ENCODE measurements at regions not wholly inside any gene's neighbourhood (a gene's known extent, or its start where the extent isn't known, plus 50 kb on each side); places are given as distances from the start of the nearest gene placed in this dataset.

- H3K4me1 ChIP-seq: no peaks in the 10 kb centered on the region
- DNase-seq: no peak
- H3K36me3 ChIP-seq: no peaks in the 10 kb centered on the region
- 70 to 72% methylated on average over 2 of the region's 2 CpGs for WGBS, 2 donors
- no peak overlapping the region for H3K27ac ChIP-seq
- H3K27me3 ChIP-seq: no peaks in the 10 kb centered on the region
- no peak overlapping the region for H3K4me3 ChIP-seq
- no peaks in the 10 kb centered on the region for H3K9me3 ChIP-seq
- no peak for TF ChIP-seq POLR2A (IDR thresholded peaks at IDR 0.05)
- TF ChIP-seq, protein P1, sequence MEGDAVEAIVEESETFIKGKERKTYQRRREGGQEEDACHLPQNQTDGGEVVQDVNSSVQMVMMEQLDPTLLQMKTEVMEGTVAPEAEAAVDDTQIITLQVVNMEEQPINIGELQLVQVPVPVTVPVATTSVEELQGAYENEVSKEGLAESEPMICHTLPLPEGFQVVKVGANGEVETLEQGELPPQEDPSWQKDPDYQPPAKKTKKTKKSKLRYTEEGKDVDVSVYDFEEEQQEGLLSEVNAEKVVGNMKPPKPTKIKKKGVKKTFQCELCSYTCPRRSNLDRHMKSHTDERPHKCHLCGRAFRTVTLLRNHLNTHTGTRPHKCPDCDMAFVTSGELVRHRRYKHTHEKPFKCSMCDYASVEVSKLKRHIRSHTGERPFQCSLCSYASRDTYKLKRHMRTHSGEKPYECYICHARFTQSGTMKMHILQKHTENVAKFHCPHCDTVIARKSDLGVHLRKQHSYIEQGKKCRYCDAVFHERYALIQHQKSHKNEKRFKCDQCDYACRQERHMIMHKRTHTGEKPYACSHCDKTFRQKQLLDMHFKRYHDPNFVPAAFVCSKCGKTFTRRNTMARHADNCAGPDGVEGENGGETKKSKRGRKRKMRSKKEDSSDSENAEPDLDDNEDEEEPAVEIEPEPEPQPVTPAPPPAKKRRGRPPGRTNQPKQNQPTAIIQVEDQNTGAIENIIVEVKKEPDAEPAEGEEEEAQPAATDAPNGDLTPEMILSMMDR (IDR thresholded peaks at IDR 0.05): no peak
- intact Hi-C loops (cut with DNase I): no loop called here
These were observed 159.3 kb downstream of the MREG start for GRCh38 chr2:215854008-215854407.

GRCh38 chr2:215851696-215852095, 161.7 kb downstream of the MREG start:
- no peak for DNase-seq
- Histone ChIP-seq H3K27ac (no peak overlapping the region), H3K9me3 (no peaks in the 10 kb centered on the region), H3K27me3 (no peaks in the 10 kb centered on the region), H3K4me3 (no peak overlapping the region), H3K36me3 (no peaks in the 10 kb centered on the region), H3K4me1 (no peaks in the 10 kb centered on the region)
- intact Hi-C loops (cut with DNase I): no loop called here
- no peak for TF ChIP-seq POLR2A (IDR thresholded peaks at IDR 0.05)
- TF ChIP-seq, protein P1 (IDR thresholded peaks at IDR 0.05): no peak

- Histone ChIP-seq H3K9me3 (no peaks in the 10 kb centered on the region), H3K27me3 (no peaks in the 10 kb centered on the region), H3K36me3 (no peaks in the 10 kb centered on the region), H3K27ac (peak overlapping the region in 1 of 4 donors; percentile 3), H3K4me1 (no peaks in the 10 kb centered on the region), H3K4me3 (no peak overlapping the region)
- intact Hi-C loops (cut with DNase I): no loop called here
- WGBS, 2 donors: 36 to 43% methylated on average over 2 of the region's 2 CpGs
- no peak for DNase-seq
- no peak for TF ChIP-seq POLR2A (IDR thresholded peaks at IDR 0.05)
- TF ChIP-seq, protein P1 (IDR thresholded peaks at IDR 0.05): no peak
These were observed 162.3 kb downstream of the MREG start for GRCh38 chr2:215851082-215851481.

DNA sequence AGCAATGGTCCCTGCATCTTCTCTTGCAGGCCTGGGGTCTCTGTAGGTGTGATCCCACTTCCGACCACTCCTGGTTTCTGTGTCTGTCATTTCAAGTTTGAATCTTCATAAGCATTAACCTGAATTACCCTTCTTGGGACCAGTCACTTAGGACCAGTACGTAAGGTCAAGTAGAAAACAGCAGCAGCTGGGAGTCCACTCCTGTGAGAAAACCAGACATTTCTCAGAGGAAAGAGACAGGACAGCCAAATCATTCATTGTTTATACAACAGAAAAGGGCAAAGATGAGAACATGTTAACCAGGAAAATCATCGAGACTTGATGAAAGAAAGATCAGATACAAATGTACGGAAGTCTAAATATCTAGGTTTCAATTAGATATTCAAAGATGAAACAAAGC, 163.0 kb downstream of the MREG start:
- H3K4me1 ChIP-seq: no peaks in the 10 kb centered on the region
- peak overlapping the region in 1 of 4 donors; percentile 3 for H3K27ac ChIP-seq
- H3K36me3 ChIP-seq: no peaks in the 10 kb centered on the region
- TF ChIP-seq, protein P1 (IDR thresholded peaks at IDR 0.05): no peak
- TF ChIP-seq POLR2A (IDR thresholded peaks at IDR 0.05): no peak
- WGBS, 2 donors: 72 to 84% methylated on average over 4 of the region's 4 CpGs
- H3K9me3 ChIP-seq: no peaks in the 10 kb centered on the region
- H3K27me3 ChIP-seq: no peaks in the 10 kb centered on the region
- intact Hi-C loops (cut with DNase I): no loop called here
- H3K4me3 ChIP-seq: no peak overlapping the region
- DNase-seq: no peak

- intact Hi-C loops (cut with DNase I): no loop called here
These were observed 163.6 kb downstream of the MREG start for GRCh38 chr2:215849771-215850170.

More at GRCh38 chr2:215849771-215850170, 163.6 kb downstream of the MREG start:
- Histone ChIP-seq H3K36me3 (no peaks in the 10 kb centered on the region), H3K27ac (no peak overlapping the region), H3K27me3 (no peaks in the 10 kb centered on the region), H3K4me1 (no peaks in the 10 kb centered on the region), H3K9me3 (no peaks in the 10 kb centered on the region), H3K4me3 (no peak overlapping the region)
- DNase-seq: no peak
- 73 to 79% methylated on average over 6 of the region's 6 CpGs for WGBS, 2 donors
- TF ChIP-seq POLR2A (IDR thresholded peaks at IDR 0.05): no peak
- TF ChIP-seq, protein P1 (IDR thresholded peaks at IDR 0.05): no peak
